Epithelial cell of esophagus (primary cell): ENCODE measurements at regions not wholly inside any gene's neighbourhood (a gene's known extent, or its start where the extent isn't known, plus 50 kb on each side); places are given as distances from the start of the nearest gene placed in this dataset.
"Not testable (repeated sequence)": the region's sequence is repeated elsewhere in the genome, so short reads cannot be mapped to it uniquely, and the experiment has no call there.

ENCODE experiments used
- DNase-seq: peaks from one replicate; pipeline ENCODE4 v3.0.0; 2010; ENCODE audit warnings: low read depth
- H3K4me3 ChIP-seq: 2 replicates; pipeline ENCODE4 v1.5.1; 2011; ENCODE audit warnings: mild to moderate bottlenecking, low read length, control low read depth
- TF ChIP-seq, protein P1 (sequence below): IDR thresholded peaks from 2 replicates; pipeline ENCODE4 v1.5.1; 2011; ENCODE audit warnings: low read depth, mild to moderate bottlenecking, low read length, control low read depth, inconsistent platforms; ENCODE audit not compliant: insufficient read depth; ENCODE audit errors: missing control alignments

DNA sequence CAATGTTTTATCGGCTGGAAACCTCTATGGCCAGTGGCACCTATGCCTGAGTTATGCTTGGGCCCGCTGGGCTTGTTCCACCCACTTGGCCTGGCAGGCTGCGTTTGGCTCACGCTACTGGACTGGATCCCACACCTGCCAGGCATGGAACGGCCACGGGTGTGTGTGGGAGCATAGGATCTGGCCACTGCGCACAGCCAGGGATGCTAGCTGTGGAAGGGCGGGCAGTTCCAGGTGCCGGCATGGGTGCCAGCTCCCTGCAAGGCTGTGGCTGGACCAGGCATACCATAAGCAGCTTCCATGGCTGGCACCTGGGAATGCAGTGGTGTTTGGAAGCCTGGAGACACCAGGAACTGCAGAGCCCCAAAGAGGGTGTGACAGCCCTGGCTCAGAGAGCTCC, 1063.9 kb upstream of the ACO1 start:
- no peak overlapping the region for H3K4me3 ChIP-seq
- TF ChIP-seq, protein P1, sequence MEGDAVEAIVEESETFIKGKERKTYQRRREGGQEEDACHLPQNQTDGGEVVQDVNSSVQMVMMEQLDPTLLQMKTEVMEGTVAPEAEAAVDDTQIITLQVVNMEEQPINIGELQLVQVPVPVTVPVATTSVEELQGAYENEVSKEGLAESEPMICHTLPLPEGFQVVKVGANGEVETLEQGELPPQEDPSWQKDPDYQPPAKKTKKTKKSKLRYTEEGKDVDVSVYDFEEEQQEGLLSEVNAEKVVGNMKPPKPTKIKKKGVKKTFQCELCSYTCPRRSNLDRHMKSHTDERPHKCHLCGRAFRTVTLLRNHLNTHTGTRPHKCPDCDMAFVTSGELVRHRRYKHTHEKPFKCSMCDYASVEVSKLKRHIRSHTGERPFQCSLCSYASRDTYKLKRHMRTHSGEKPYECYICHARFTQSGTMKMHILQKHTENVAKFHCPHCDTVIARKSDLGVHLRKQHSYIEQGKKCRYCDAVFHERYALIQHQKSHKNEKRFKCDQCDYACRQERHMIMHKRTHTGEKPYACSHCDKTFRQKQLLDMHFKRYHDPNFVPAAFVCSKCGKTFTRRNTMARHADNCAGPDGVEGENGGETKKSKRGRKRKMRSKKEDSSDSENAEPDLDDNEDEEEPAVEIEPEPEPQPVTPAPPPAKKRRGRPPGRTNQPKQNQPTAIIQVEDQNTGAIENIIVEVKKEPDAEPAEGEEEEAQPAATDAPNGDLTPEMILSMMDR, result no peak
- no peak for DNase-seq

DNA sequence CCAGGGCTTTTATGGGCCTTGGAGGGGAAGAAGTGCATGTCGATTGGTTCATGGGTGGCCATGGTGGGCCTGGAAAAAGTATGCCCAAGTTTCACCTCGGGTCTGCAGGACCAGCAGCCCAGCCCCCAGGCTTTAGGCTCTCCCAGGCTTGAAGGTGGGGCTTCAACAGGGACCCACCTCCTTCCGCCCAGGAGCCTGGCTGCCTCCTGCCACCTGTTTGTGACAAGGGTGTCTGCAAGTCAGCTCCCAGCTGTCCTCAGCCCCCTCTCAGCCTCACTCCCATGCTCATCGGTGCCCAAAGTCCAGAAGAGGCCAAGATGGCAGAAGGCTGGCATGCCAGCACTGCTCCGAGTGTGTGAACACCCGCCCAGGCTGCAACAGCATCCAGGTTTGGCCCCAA, 1063.2 kb upstream of the ACO1 start:
- no peak overlapping the region for H3K4me3 ChIP-seq
- TF ChIP-seq, protein P1, result no peak
- no peak for DNase-seq

DNA sequence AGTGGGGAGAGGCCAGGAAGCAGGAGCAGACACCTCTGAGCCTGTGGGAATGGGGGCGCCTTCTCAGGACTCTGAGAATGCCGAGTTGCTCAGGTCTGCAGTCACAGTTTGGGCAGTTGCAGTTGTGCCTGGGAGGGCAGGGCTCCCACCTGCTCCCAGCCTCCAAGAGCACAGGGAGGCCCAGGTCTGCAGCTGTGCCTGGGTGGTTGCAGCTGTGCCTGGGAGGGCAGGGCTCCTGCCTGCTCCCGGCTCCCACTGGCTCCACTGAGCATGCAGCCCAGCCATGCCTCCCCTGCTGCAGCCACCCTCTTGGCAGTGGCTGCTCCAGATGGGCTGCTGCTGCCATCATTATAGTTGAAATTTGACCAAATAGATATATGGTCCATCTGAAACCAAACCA, 1062.8 kb upstream of the ACO1 start:
- DNase-seq, result no peak
- H3K4me3 ChIP-seq, result no peak overlapping the region
- TF ChIP-seq, protein P1, result no peak

DNA sequence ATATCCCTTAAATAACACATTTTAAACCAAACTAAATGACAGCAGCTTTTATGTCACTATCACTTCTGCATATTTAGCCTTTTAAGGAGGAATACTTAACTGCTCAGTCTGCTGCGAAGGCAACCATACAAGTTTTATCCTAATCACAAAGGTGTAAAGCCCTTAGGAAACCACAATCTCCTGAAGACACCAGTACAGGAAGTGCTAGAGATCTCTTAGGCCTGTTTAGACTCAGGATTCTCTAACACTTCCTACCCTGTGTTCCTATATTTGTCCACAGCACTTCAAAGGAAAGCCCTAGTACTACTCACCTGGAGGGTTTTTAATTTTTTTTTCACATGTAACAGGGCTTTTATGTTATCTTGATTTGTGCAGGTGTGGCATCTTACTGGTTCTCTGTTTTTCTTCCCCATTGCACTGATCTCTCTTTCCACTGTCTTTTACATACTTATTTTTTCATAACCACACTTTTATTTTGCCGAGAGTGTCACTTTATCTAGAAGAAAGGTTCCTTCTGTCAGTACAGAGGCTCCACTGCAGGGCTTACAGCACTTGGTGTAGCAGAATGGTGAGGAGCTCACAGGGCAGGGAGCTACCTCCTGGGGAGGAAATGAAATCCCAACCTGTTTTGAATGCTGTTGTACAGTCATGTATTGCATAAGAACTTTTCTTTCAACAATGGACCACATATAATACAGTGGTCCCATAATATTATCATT, 1060.6 kb upstream of the ACO1 start:
- H3K4me3 ChIP-seq, result no peak overlapping the region
- TF ChIP-seq, protein P1, result no peak
- peak; percentile 54 for DNase-seq

DNA sequence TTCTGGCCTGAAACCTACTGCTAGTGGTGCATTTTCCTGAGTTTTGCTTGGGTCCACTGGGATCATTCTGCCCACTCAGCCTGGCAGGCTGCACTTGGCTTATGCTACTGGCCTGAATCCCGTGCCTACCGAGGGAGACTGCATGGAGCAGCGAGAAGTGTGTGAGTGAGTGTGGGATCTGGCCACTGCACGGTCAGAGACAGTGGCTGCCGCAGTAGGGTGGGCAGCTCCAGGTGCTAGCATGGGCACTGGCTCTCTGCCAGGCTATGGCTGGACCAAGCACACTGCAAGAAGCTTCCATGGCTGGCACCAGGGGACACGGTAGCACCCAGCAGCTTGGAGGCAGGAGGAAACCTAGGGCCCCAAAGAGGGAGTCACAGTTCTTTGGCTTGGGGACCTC, 1058.7 kb upstream of the ACO1 start:
- TF ChIP-seq, protein P1, result no peak
- no peak for DNase-seq
- no peak overlapping the region for H3K4me3 ChIP-seq

DNA sequence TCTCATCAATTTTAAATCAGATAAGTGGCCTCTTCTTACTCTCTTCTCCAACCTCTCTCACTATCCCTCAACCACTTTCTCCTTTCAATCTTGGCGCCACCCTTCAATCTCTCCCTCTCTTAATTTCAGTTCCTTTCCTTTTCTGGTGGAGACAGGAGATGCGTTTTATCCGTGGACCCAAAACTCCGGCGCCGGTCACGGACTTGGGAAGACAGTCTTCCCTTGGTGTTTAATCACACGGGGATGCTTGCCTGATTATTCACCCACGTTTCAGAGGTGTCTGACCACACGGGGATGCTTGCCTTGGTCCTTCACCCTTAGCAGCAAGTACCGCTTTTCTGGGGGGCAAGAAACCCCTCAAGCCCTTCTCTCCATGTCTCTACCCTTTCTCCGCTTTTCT, 1057.6 kb upstream of the ACO1 start:
- not testable (repeated sequence) for H3K4me3 ChIP-seq, DNase-seq

DNA sequence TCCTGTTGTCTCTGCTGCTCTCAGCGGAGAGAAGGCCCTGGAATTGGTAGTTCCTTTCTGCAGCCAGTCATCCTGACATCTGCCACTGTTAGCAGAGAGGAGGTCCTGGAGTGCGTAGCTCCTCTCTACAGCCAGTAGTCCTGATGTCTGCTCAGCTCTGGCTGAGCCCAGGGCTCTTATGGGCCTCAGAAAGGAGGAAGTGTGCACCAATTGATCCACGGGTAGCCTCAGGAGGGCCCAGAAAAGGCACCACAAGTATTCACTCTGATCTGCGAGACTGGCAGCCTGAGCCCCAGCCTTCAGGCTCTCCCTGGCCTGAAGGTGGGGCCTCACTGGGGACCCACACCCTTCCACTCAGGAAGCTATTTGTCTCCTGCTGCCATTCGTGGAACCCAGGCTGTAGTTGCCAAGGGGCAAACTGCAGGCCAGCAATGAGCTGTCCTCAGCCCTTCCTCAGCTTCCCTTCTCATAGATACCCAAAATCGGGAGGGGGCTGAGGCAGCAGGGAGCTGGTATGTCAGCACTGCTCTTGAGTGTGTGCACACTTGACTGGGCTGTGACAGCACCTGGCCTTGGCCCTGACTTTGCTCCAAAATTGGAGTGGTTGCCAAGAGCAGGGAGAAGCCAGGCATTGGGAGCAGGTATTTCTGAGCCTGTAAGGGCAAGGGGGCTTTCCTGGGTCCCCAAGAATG, 1049.5 kb upstream of the ACO1 start:
- DNase-seq, result no peak
- H3K4me3 ChIP-seq, result no peak overlapping the region
- TF ChIP-seq, protein P1, result no peak
